ENCODE measurements at regions not wholly inside any gene's neighbourhood (a gene's known extent, or its start where the extent isn't known, plus 50 kb on each side); places are given as distances from the start of the nearest gene placed in this dataset.
A peak's percentile ranks its signal among the peaks of the same experiment; 100 is the strongest.
"Not testable (repeated sequence)": the region's sequence is repeated elsewhere in the genome, so short reads cannot be mapped to it uniquely, and the experiment has no call there.

GRCh38 chr5:174931033-174931432, 206.7 kb downstream of the MSX2 start:
- H3K27me3 Mint-ChIP-seq (ENCODE audit: low read depth); H3K27ac Mint-ChIP-seq; H3K4me3 Mint-ChIP-seq; DNase-seq (ENCODE audit: low spot score); H3K36me3 Mint-ChIP-seq (ENCODE audit: low read depth); H3K9me3 Mint-ChIP-seq; H3K4me1 Mint-ChIP-seq (ENCODE audit: low read depth): not testable (repeated sequence)

- no peak for DNase-seq (ENCODE audit: low spot score)
- H3K27ac Mint-ChIP-seq, result no peak overlapping the region
- H3K36me3 Mint-ChIP-seq (ENCODE audit: low read depth), result no peaks in the 10 kb centered on the region
- no peaks in the 10 kb centered on the region for H3K9me3 Mint-ChIP-seq
- H3K4me1 Mint-ChIP-seq (ENCODE audit: low read depth), result no peaks in the 10 kb centered on the region
- H3K27me3 Mint-ChIP-seq (ENCODE audit: low read depth), result no peaks in the 10 kb centered on the region
- H3K4me3 Mint-ChIP-seq, result no peak overlapping the region
These were observed 201.2 kb downstream of the MSX2 start for GRCh38 chr5:174925586-174925985.

GRCh38 chr5:174922955-174923354, 198.6 kb downstream of the MSX2 start:
- H3K4me3 Mint-ChIP-seq, result no peak overlapping the region
- H3K27me3 Mint-ChIP-seq (ENCODE audit: low read depth), result peaks cover 4% of the 10 kb centered on the region
- no peak overlapping the region for H3K27ac Mint-ChIP-seq
- no peak for DNase-seq (ENCODE audit: low spot score)
- no peaks in the 10 kb centered on the region for H3K36me3 Mint-ChIP-seq (ENCODE audit: low read depth)
- no peaks in the 10 kb centered on the region for H3K4me1 Mint-ChIP-seq (ENCODE audit: low read depth)
- no peaks in the 10 kb centered on the region for H3K9me3 Mint-ChIP-seq

DNA sequence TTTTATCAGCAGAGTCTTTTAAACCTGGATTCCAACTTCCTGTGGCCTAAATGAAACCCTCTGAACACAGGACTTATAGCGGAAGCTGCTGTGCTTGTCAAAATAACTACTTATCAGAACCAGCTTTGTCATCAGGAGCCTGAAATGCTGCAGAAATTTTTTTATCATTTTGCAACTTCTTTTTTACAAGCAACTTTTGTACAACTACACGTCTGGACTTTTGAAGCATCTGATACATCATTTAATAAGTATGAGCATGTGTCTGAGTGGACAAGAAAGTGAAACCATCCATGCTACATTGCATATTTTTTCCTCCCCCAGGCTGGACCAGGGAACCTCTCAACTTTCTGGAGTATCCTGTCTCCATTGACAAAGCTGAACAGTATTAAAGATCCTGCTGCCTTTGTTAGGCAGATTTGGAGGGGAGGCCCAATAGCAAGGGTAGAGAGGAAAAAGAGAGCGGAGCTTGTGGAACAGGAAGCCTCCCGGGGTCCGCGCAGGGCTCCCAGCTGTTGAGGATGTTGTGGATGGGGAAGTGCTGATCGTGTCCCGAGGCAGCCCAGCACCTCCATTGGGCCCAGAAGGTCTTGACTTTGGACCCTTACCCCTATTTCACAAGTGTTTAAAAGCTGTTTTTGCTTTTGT, 196.6 kb downstream of the MSX2 start:
- H3K27me3 Mint-ChIP-seq (ENCODE audit: low read depth), result peaks cover 4% of the 10 kb centered on the region
- H3K4me1 Mint-ChIP-seq (ENCODE audit: low read depth), result no peaks in the 10 kb centered on the region
- DNase-seq (ENCODE audit: low spot score), result no peak
- no peak overlapping the region for H3K4me3 Mint-ChIP-seq
- no peaks in the 10 kb centered on the region for H3K36me3 Mint-ChIP-seq (ENCODE audit: low read depth)
- no peaks in the 10 kb centered on the region for H3K9me3 Mint-ChIP-seq
- H3K27ac Mint-ChIP-seq, result no peak overlapping the region

DNA sequence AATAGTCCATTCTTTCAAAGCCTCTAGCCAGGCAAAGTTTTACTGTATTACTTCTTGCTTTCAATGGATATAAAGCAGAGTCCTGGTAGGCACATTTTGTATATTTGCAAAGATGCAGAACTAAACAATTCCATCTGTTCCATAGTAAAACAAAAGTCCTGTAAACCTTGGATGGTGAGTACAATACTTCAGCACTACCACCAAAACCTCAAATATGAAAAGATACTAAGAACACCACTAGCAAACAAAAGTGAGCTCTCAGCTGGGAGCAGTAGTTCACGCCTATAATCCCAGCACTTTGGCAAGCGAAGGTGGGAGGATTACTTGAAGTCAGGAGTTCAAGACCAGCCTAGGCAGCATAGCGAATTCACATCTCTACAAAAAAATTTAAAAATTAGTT, 195.0 kb downstream of the MSX2 start:
- Mint-ChIP-seq H3K4me1 (ENCODE audit: low read depth) (no peaks in the 10 kb centered on the region), H3K36me3 (ENCODE audit: low read depth) (no peaks in the 10 kb centered on the region), H3K9me3 (no peaks in the 10 kb centered on the region), H3K4me3 (no peak overlapping the region), H3K27ac (no peak overlapping the region), H3K27me3 (ENCODE audit: low read depth) (peaks cover 6% of the 10 kb centered on the region)
- DNase-seq (ENCODE audit: low spot score), result no peak

GRCh38 chr5:174918655-174919054, 194.3 kb downstream of the MSX2 start:
- no peaks in the 10 kb centered on the region for H3K9me3 Mint-ChIP-seq
- H3K27me3 Mint-ChIP-seq (ENCODE audit: low read depth), result peaks cover 6% of the 10 kb centered on the region
- no peak overlapping the region for H3K4me3 Mint-ChIP-seq
- no peak overlapping the region for H3K27ac Mint-ChIP-seq
- no peaks in the 10 kb centered on the region for H3K36me3 Mint-ChIP-seq (ENCODE audit: low read depth)
- no peaks in the 10 kb centered on the region for H3K4me1 Mint-ChIP-seq (ENCODE audit: low read depth)
- DNase-seq (ENCODE audit: low spot score), result no peak

DNA sequence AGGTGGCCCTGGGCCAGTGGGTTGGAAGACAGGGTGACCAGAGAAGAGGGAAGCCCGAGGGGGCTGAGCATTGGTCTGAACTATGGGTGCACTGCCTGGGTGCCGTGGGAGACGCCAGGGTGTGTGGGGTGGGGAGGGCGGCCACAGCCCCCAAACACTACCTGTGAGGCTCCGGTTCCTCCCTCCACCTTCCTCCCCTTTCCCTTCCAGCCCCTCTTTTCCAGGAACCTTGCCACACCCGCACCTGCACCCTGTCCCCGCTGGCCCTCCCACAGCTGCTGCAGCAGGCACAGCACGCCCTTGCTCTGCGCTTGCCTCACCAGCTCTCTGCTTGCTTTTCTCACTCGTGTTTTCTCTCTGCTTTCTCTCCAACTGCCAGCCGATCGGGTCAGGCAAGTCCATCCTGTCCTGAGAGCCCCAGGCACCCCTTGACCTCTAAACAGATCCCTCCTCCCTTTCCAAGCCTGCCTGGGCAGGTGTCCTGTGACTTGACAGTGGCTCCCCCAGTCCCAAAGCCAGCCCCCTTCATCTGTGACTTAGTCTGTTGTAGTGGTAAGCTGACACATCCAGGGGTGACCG, 193.7 kb downstream of the MSX2 start:
- no peak overlapping the region for H3K27ac Mint-ChIP-seq

DNA sequence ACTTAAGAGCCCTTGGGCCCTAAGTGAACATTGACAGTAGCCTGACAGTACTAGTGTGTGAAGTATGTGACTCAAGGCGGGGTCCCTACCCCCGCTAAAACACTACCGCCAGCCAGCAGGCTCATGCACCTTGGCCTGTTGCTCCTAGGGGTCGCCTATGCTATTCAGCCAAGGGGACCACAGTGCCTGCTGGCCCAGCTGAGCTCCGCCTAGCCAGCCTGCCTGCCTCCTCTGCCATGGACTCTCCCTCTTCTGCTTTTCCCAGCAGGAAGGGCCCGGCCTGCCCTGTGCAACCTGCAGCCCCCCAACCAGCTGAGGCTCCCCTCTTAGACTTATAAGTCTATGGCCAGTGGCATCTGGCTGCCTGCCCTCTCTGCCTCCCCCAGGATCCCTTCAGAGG, 193.1 kb downstream of the MSX2 start:
- not testable (repeated sequence) for H3K27me3 Mint-ChIP-seq (ENCODE audit: low read depth); H3K27ac Mint-ChIP-seq; H3K4me1 Mint-ChIP-seq (ENCODE audit: low read depth); H3K9me3 Mint-ChIP-seq; H3K36me3 Mint-ChIP-seq (ENCODE audit: low read depth); H3K4me3 Mint-ChIP-seq; DNase-seq (ENCODE audit: low spot score)

More for the DNA sequence above, 193.7 kb downstream of the MSX2 start:
- Mint-ChIP-seq H3K27me3 (ENCODE audit: low read depth) (peaks cover 6% of the 10 kb centered on the region), H3K4me1 (ENCODE audit: low read depth) (no peaks in the 10 kb centered on the region), H3K9me3 (no peaks in the 10 kb centered on the region), H3K4me3 (no peak overlapping the region), H3K36me3 (ENCODE audit: low read depth) (no peaks in the 10 kb centered on the region)
- no peak for DNase-seq (ENCODE audit: low spot score)

DNA sequence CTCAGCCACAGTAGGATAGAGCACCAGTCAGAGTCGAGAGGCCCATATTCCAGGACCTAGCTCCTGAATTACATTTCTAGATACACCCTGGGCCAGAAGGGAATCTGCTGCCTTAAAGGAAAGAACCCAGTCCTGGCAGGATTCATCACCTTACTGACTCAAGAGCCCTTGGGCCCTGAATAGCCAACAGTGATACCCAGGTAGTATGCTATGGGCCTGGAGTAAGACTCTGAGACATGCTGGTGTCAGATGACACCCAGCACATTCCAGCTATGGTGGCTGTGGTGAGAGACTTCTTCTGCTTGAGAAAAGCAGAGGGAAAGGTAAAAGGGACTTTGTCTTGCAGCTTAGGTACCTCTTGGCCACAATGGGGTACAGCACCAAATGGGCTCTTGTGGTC, 192.5 kb downstream of the MSX2 start:
- H3K4me3 Mint-ChIP-seq; H3K4me1 Mint-ChIP-seq (ENCODE audit: low read depth); H3K27ac Mint-ChIP-seq; H3K9me3 Mint-ChIP-seq; H3K27me3 Mint-ChIP-seq (ENCODE audit: low read depth); H3K36me3 Mint-ChIP-seq (ENCODE audit: low read depth); DNase-seq (ENCODE audit: low spot score): not testable (repeated sequence)

DNA sequence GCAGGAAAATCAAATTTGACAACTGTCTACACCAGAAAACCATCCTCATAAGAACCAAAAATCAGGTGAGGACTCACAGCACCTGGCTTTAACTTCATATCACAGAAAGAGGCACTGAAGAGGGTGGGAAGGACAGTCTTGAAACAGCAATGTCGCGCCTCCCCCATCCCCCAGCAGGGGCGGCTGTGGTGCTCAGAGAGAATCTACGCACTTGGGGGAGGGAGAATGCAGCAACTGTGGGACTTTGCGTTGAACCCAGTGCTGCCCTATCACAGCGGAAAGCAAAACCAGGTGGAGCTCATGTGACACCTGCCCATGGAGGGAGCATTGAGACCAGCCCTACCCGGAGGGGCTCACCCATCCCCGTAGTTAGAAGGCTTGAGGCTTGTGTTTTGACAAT, 191.8 kb downstream of the MSX2 start:
- no peak overlapping the region for H3K4me3 Mint-ChIP-seq
- no peak overlapping the region for H3K27ac Mint-ChIP-seq

GRCh38 chr5:174911118-174911517, 186.7 kb downstream of the MSX2 start:
- no peak for DNase-seq (ENCODE audit: low spot score)

More for the DNA sequence above, 191.8 kb downstream of the MSX2 start:
- no peak for DNase-seq (ENCODE audit: low spot score)
- Mint-ChIP-seq H3K9me3 (no peaks in the 10 kb centered on the region), H3K27me3 (ENCODE audit: low read depth) (peaks cover 9% of the 10 kb centered on the region), H3K4me1 (ENCODE audit: low read depth) (no peaks in the 10 kb centered on the region), H3K36me3 (ENCODE audit: low read depth) (no peaks in the 10 kb centered on the region)

GRCh38 chr5:174910245-174910737, 185.9 kb downstream of the MSX2 start:
- Mint-ChIP-seq H3K4me3 (no peak overlapping the region), H3K27me3 (ENCODE audit: low read depth) (peaks cover 16% of the 10 kb centered on the region), H3K27ac (no peak overlapping the region)

More at GRCh38 chr5:174911118-174911517, 186.7 kb downstream of the MSX2 start:
- no peaks in the 10 kb centered on the region for H3K36me3 Mint-ChIP-seq (ENCODE audit: low read depth)
- no peak overlapping the region for H3K4me3 Mint-ChIP-seq
- H3K9me3 Mint-ChIP-seq, result no peaks in the 10 kb centered on the region
- H3K27ac Mint-ChIP-seq, result no peak overlapping the region
- H3K4me1 Mint-ChIP-seq (ENCODE audit: low read depth), result peaks cover 4% of the 10 kb centered on the region
- H3K27me3 Mint-ChIP-seq (ENCODE audit: low read depth), result peaks cover 14% of the 10 kb centered on the region

GRCh38 chr5:174903172-174903732, 178.9 kb downstream of the MSX2 start:
- Mint-ChIP-seq H3K27me3 (ENCODE audit: low read depth) (peaks cover 9% of the 10 kb centered on the region), H3K27ac (no peak overlapping the region)

More at GRCh38 chr5:174910245-174910737, 185.9 kb downstream of the MSX2 start:
- Mint-ChIP-seq H3K4me1 (ENCODE audit: low read depth) (peaks cover 4% of the 10 kb centered on the region), H3K36me3 (ENCODE audit: low read depth) (no peaks in the 10 kb centered on the region), H3K9me3 (no peaks in the 10 kb centered on the region)
- DNase-seq (ENCODE audit: low spot score), result peak; percentile 37

GRCh38 chr5:174901336-174901735, 177.0 kb downstream of the MSX2 start:
- no peak overlapping the region for H3K4me3 Mint-ChIP-seq
- H3K27me3 Mint-ChIP-seq (ENCODE audit: low read depth), result peaks cover 7% of the 10 kb centered on the region
- DNase-seq (ENCODE audit: low spot score), result no peak
- no peak overlapping the region for H3K27ac Mint-ChIP-seq
- peaks cover 6% of the 10 kb centered on the region for H3K4me1 Mint-ChIP-seq (ENCODE audit: low read depth)
- H3K36me3 Mint-ChIP-seq (ENCODE audit: low read depth), result no peaks in the 10 kb centered on the region
- H3K9me3 Mint-ChIP-seq, result no peaks in the 10 kb centered on the region

More at GRCh38 chr5:174903172-174903732, 178.9 kb downstream of the MSX2 start:
- DNase-seq (ENCODE audit: low spot score), result no peak
- Mint-ChIP-seq H3K4me1 (ENCODE audit: low read depth) (peaks cover 6% of the 10 kb centered on the region), H3K4me3 (no peak overlapping the region), H3K36me3 (ENCODE audit: low read depth) (no peaks in the 10 kb centered on the region), H3K9me3 (no peaks in the 10 kb centered on the region)

All from T-helper 2 cell treated with Interferon-gamma antibody and Interleukin-4, amounts not matched to agents 5 μg/mL and 100 μg/mL, for 36 hours (primary cell).